ENCODE measurements at regions not wholly inside any gene's neighbourhood (a gene's known extent, or its start where the extent isn't known, plus 50 kb on each side); places are given as distances from the start of the nearest gene placed in this dataset.

GRCh38 chr22:46089426-46090035 lies 60.8 kb upstream of the PPARA start:
- Mint-ChIP-seq H3K4me3 (no peak overlapping the region), H3K27ac (no peak overlapping the region), H3K4me1 (peaks cover 0 to 14% (median 1%) of the 10 kb centered on the region in 3 donors), H3K27me3 (no peaks in the 10 kb centered on the region), H3K36me3 (no peaks in the 10 kb centered on the region), H3K9me3 (no peaks in the 10 kb centered on the region)
- POLR2A ChIA-PET = no interaction called here
- ATAC-seq (replicated peaks in 1 of 4) = no peak
- 89% methylated on average over 13 of the region's 24 CpGs for WGBS (ENCODE audit: insufficient coverage)
- H3K4me1 ChIP-seq (ENCODE audit: control insufficient read depth in 1 of 2, extremely low read depth in 1 of 2, insufficient read depth in 2 of 2, low read length in 2 of 2) = no peaks in the 10 kb centered on the region
- H3K27ac ChIP-seq (ENCODE audit: low read length) = no peak overlapping the region
- H3K27me3 ChIP-seq (replicated peaks in 1 of 2; ENCODE audit: control insufficient read depth in 2 of 2, extremely low read depth in 1 of 2, insufficient read depth in 2 of 2, low read length in 1 of 2) = no peaks in the 10 kb centered on the region
- H3K4me3 ChIP-seq (ENCODE audit: control insufficient read depth in 1 of 2, extremely low read depth in 1 of 2, low read length in 1 of 2) = no peak overlapping the region
- H3K36me3 ChIP-seq (ENCODE audit: control insufficient read depth in 2 of 2, extremely low read depth in 1 of 2, insufficient read depth in 1 of 2, low read length in 1 of 2) = no peaks in the 10 kb centered on the region
- no peaks in the 10 kb centered on the region for H3K9me3 ChIP-seq
- CTCF ChIA-PET = interaction anchor here in 1 of 2 donors (0.6 kb wide), 2 partner anchors 53 to 57 kb away, joined by 3 read pairs; no protein-coding TSS in a partner anchor
- DNase-seq = no peak

- 93% methylated on average over 20 of the region's 22 CpGs for WGBS (ENCODE audit: insufficient coverage)
- no peaks in the 10 kb centered on the region for H3K36me3 Mint-ChIP-seq
- H3K4me1 Mint-ChIP-seq = peaks cover 0 to 13% (median 1%) of the 10 kb centered on the region in 3 donors
- H3K27me3 Mint-ChIP-seq = no peaks in the 10 kb centered on the region
- H3K9me3 Mint-ChIP-seq = no peaks in the 10 kb centered on the region
- H3K4me1 ChIP-seq (ENCODE audit: control insufficient read depth in 1 of 2, extremely low read depth in 1 of 2, insufficient read depth in 2 of 2, low read length in 2 of 2) = no peaks in the 10 kb centered on the region
- no peak overlapping the region for H3K27ac ChIP-seq (ENCODE audit: low read length)
- no peak overlapping the region for H3K27ac Mint-ChIP-seq
- H3K4me3 Mint-ChIP-seq = no peak overlapping the region
- no peak for DNase-seq
- POLR2A ChIA-PET = no interaction called here
- H3K4me3 ChIP-seq (ENCODE audit: control insufficient read depth in 1 of 2, extremely low read depth in 1 of 2, low read length in 1 of 2) = no peak overlapping the region
- ATAC-seq (replicated peaks in 1 of 4) = no peak
- no peaks in the 10 kb centered on the region for H3K36me3 ChIP-seq (ENCODE audit: control insufficient read depth in 2 of 2, extremely low read depth in 1 of 2, insufficient read depth in 1 of 2, low read length in 1 of 2)
- no peaks in the 10 kb centered on the region for H3K27me3 ChIP-seq (replicated peaks in 1 of 2; ENCODE audit: control insufficient read depth in 2 of 2, extremely low read depth in 1 of 2, insufficient read depth in 2 of 2, low read length in 1 of 2)
- CTCF ChIA-PET = interaction anchor here in 1 of 2 donors (0.6 kb wide), 2 partner anchors 53 to 56 kb away, joined by 3 read pairs; no protein-coding TSS in a partner anchor
- H3K9me3 ChIP-seq = no peaks in the 10 kb centered on the region
These were observed 60.2 kb upstream of the PPARA start for GRCh38 chr22:46090036-46090591.

- H3K27me3 Mint-ChIP-seq = no peaks in the 10 kb centered on the region
- Histone ChIP-seq H3K27me3 (replicated peaks in 1 of 2; ENCODE audit: control insufficient read depth in 2 of 2, extremely low read depth in 1 of 2, insufficient read depth in 2 of 2, low read length in 1 of 2) (no peaks in the 10 kb centered on the region), H3K4me3 (ENCODE audit: control insufficient read depth in 1 of 2, extremely low read depth in 1 of 2, low read length in 1 of 2) (no peak overlapping the region), H3K27ac (ENCODE audit: low read length) (no peak overlapping the region), H3K36me3 (ENCODE audit: control insufficient read depth in 2 of 2, extremely low read depth in 1 of 2, insufficient read depth in 1 of 2, low read length in 1 of 2) (no peaks in the 10 kb centered on the region), H3K9me3 (no peaks in the 10 kb centered on the region), H3K4me1 (ENCODE audit: control insufficient read depth in 1 of 2, extremely low read depth in 1 of 2, insufficient read depth in 2 of 2, low read length in 2 of 2) (no peaks in the 10 kb centered on the region)
- DNase-seq (no peak), ATAC-seq (replicated peaks in 1 of 4) (no peak)
- H3K9me3 Mint-ChIP-seq = no peaks in the 10 kb centered on the region
- no peak overlapping the region for H3K4me3 Mint-ChIP-seq
- 95% methylated on average over 6 of the region's 10 CpGs for WGBS (ENCODE audit: insufficient coverage)
- no peaks in the 10 kb centered on the region for H3K36me3 Mint-ChIP-seq
- ChIA-PET CTCF (no interaction called here), POLR2A (interaction anchor here in 1 of 2 donors (0.6 kb wide), 1 partner anchor 57 kb away, joined by 3 read pairs; no protein-coding TSS in a partner anchor)
- peaks cover 0 to 13% (median 1%) of the 10 kb centered on the region in 3 donors for H3K4me1 Mint-ChIP-seq
- no peak overlapping the region for H3K27ac Mint-ChIP-seq
These were observed 59.6 kb upstream of the PPARA start for GRCh38 chr22:46090631-46091201.

DNA sequence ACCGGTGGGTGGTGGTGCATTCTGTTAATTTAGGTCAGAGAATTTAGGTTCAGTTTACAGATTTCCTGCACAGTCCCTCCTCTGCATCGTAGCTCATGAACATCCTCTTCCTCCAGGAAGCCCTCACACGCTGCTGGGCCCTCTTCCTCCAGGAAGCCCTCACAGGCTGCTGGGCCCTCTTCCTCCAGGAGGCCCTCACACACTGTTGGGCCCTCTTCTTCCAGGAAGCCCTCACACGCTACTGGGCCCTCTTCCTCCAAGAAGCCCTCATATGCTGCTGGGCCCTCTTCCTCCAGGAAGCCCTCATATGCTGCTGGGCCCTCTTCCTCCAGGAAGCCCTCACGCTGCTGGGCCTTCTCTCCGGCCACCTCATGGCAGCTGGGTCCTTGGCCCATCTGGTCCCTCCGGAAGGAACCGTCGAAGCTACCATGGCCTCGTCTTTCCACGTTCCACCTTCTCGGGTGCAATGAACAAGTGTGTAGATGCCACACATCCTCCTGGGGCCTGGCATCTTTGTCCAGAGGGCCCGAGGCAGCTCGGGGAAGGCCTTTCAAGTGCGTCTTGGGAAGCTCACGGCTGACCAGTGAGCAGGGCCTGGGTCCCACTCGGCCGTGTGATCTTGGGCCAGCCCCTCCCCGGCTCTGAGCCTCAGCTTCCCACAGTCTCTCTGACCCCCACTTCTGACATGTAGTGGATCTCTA lies 58.9 kb upstream of the PPARA start:
- Mint-ChIP-seq H3K27me3 (no peaks in the 10 kb centered on the region), H3K27ac (no peak overlapping the region), H3K4me1 (peaks cover 0 to 13% (median 1%) of the 10 kb centered on the region in 3 donors), H3K9me3 (no peaks in the 10 kb centered on the region), H3K4me3 (no peak overlapping the region), H3K36me3 (no peaks in the 10 kb centered on the region)
- CTCF ChIA-PET = no interaction called here
- DNase-seq (no peak), ATAC-seq (replicated peaks in 1 of 4) (no peak)
- Histone ChIP-seq H3K27me3 (replicated peaks in 1 of 2; ENCODE audit: control insufficient read depth in 2 of 2, extremely low read depth in 1 of 2, insufficient read depth in 2 of 2, low read length in 1 of 2) (no peaks in the 10 kb centered on the region), H3K9me3 (no peaks in the 10 kb centered on the region), H3K4me1 (ENCODE audit: control insufficient read depth in 1 of 2, extremely low read depth in 1 of 2, insufficient read depth in 2 of 2, low read length in 2 of 2) (no peaks in the 10 kb centered on the region), H3K4me3 (ENCODE audit: control insufficient read depth in 1 of 2, extremely low read depth in 1 of 2, low read length in 1 of 2) (no peak overlapping the region), H3K27ac (ENCODE audit: low read length) (no peak overlapping the region), H3K36me3 (ENCODE audit: control insufficient read depth in 2 of 2, extremely low read depth in 1 of 2, insufficient read depth in 1 of 2, low read length in 1 of 2) (no peaks in the 10 kb centered on the region)
- WGBS (ENCODE audit: insufficient coverage) = 83% methylated on average over 15 of the region's 19 CpGs
- POLR2A ChIA-PET = interaction anchor here in 1 of 2 donors (0.6 kb wide), 1 partner anchor 57 kb away, joined by 3 read pairs; no protein-coding TSS in a partner anchor

DNA sequence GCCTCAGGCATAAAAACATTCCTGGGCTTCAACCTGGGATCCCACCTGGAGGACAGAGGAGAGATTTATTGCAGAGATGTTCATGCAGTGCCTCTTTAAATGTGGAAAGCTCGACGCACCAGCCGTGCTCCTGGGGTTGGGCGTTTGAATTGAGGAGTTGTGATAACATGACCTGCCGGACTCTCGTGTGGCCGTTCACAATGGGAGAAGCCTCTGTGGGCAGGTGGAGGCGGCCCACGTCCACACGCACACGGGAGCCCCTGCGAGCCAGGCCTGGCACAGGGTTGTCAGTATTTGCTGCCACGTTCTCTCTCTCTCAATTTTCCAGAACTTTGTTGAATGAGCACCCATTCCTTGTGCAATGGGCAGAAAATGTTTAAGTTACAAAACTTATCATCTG lies 58.3 kb upstream of the PPARA start:
- Histone ChIP-seq H3K4me1 (ENCODE audit: control insufficient read depth in 1 of 2, extremely low read depth in 1 of 2, insufficient read depth in 2 of 2, low read length in 2 of 2) (no peaks in the 10 kb centered on the region), H3K27ac (ENCODE audit: low read length) (no peak overlapping the region), H3K4me3 (ENCODE audit: control insufficient read depth in 1 of 2, extremely low read depth in 1 of 2, low read length in 1 of 2) (no peak overlapping the region), H3K9me3 (no peaks in the 10 kb centered on the region), H3K27me3 (replicated peaks in 1 of 2; ENCODE audit: control insufficient read depth in 2 of 2, extremely low read depth in 1 of 2, insufficient read depth in 2 of 2, low read length in 1 of 2) (no peaks in the 10 kb centered on the region), H3K36me3 (ENCODE audit: control insufficient read depth in 2 of 2, extremely low read depth in 1 of 2, insufficient read depth in 1 of 2, low read length in 1 of 2) (no peaks in the 10 kb centered on the region)
- DNase-seq (no peak), ATAC-seq (replicated peaks in 1 of 4) (no peak)
- Mint-ChIP-seq H3K27me3 (no peaks in the 10 kb centered on the region), H3K36me3 (no peaks in the 10 kb centered on the region), H3K4me1 (peaks cover 0 to 12% (median 1%) of the 10 kb centered on the region in 3 donors), H3K4me3 (no peak overlapping the region), H3K9me3 (no peaks in the 10 kb centered on the region), H3K27ac (no peak overlapping the region)
- WGBS (ENCODE audit: insufficient coverage) = 89% methylated on average over 11 of the region's 13 CpGs
- POLR2A ChIA-PET = no interaction called here
- CTCF ChIA-PET = no interaction called here

DNA sequence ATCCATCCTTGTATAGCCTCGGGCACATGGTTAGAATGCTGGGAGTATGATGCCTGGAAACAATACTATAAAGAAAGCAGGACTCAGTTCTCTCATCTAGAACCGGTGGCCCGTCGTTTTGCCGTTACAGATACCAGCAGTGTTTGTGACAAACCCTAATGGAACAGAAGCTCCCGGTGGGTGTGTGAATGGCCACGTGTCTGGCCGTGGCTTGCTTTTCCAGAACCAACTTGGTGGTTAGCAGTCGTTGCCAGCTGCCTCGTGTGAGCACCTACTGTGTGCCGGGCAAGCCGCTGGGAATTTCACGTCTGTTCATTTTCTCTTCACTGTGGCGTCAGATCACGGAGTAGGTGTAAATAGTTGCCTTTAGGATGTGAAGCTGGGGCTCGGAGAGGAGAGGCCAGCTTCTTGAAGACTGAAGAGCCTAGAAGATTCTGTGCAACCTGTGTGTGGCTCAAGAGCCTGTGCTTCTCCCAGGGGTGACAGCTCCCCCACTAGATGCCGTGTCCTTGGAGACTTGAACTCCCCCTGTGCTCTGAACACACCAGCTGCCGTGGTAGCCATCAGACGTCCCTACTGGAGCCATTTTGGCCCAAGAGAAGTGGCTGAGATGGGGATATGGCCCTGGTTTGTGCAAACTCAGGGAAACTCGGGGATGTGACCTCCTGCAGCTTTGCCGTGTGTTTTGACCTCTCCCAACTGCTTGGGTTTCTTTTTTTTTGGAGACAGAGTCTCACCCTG lies 57.5 kb upstream of the PPARA start:
- Mint-ChIP-seq H3K4me1 (peaks cover 0 to 12% (median 1%) of the 10 kb centered on the region in 3 donors), H3K4me3 (no peak overlapping the region), H3K27ac (no peak overlapping the region), H3K27me3 (no peaks in the 10 kb centered on the region), H3K36me3 (no peaks in the 10 kb centered on the region), H3K9me3 (no peaks in the 10 kb centered on the region)
- Histone ChIP-seq H3K4me3 (ENCODE audit: control insufficient read depth in 1 of 2, extremely low read depth in 1 of 2, low read length in 1 of 2) (no peak overlapping the region), H3K27me3 (replicated peaks in 1 of 2; ENCODE audit: control insufficient read depth in 2 of 2, extremely low read depth in 1 of 2, insufficient read depth in 2 of 2, low read length in 1 of 2) (no peaks in the 10 kb centered on the region), H3K9me3 (no peaks in the 10 kb centered on the region), H3K4me1 (ENCODE audit: control insufficient read depth in 1 of 2, extremely low read depth in 1 of 2, insufficient read depth in 2 of 2, low read length in 2 of 2) (no peaks in the 10 kb centered on the region), H3K27ac (ENCODE audit: low read length) (no peak overlapping the region), H3K36me3 (ENCODE audit: control insufficient read depth in 2 of 2, extremely low read depth in 1 of 2, insufficient read depth in 1 of 2, low read length in 1 of 2) (peaks cover 0 to under 1% of the 10 kb centered on the region in 2 donors)
- ChIA-PET CTCF (no interaction called here), POLR2A (no interaction called here)
- no peak for ATAC-seq (replicated peaks in 1 of 4)
- WGBS (ENCODE audit: insufficient coverage) = 89% methylated on average over 14 of the region's 21 CpGs
- no peak for DNase-seq

Data from T-cell (primary cell).